Neural cell (in vitro differentiated cells): ENCODE measurements at regions not wholly inside any gene's neighbourhood (a gene's known extent, or its start where the extent isn't known, plus 50 kb on each side); places are given as distances from the start of the nearest gene placed in this dataset.

Experiments
- MXI1 ChIP-seq: fragments of 450-650 bp; conservative IDR thresholded peaks from 2 replicates; pipeline ENCODE4 v1.6.1; 2014; ENCODE audit warnings: antibody characterized with exemption, mild to moderate bottlenecking; ENCODE audit not compliant: poor library complexity, severe bottlenecking
- RAD21 ChIP-seq: fragments of 450-650 bp; conservative IDR thresholded peaks from 2 replicates; pipeline ENCODE4 v1.6.1; 2014; ENCODE audit warnings: antibody characterized with exemption, mild to moderate bottlenecking, moderate library complexity
- TF ChIP-seq, protein P1 (sequence below): fragments of 450-650 bp; IDR thresholded peaks from 2 replicates; pipeline ENCODE4 v1.5.1; 2014; ENCODE audit warnings: antibody characterized with exemption, mild to moderate bottlenecking, moderate library complexity; ENCODE audit not compliant: poor library complexity, severe bottlenecking

DNA sequence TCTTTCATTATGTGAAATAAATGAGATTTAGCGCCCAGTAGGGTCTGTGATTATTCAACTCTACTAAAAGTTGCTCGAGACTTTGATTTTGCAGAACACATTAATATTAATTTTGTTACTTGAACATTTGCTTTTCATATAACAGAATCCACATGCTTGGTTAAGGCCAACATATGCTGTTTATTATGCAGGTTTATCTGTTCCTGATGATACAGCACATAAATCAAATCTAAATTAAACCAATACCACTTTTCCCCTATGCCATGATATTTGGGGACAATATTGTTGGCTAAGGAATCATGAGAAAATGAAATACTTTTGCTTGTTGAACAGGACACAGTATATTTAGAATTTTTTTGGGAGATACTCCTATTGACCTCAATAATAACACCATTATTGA lies 291.1 kb downstream of the USP25 start:
- TF ChIP-seq, protein P1, sequence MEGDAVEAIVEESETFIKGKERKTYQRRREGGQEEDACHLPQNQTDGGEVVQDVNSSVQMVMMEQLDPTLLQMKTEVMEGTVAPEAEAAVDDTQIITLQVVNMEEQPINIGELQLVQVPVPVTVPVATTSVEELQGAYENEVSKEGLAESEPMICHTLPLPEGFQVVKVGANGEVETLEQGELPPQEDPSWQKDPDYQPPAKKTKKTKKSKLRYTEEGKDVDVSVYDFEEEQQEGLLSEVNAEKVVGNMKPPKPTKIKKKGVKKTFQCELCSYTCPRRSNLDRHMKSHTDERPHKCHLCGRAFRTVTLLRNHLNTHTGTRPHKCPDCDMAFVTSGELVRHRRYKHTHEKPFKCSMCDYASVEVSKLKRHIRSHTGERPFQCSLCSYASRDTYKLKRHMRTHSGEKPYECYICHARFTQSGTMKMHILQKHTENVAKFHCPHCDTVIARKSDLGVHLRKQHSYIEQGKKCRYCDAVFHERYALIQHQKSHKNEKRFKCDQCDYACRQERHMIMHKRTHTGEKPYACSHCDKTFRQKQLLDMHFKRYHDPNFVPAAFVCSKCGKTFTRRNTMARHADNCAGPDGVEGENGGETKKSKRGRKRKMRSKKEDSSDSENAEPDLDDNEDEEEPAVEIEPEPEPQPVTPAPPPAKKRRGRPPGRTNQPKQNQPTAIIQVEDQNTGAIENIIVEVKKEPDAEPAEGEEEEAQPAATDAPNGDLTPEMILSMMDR, result no peak
- TF ChIP-seq RAD21, result no peak
- TF ChIP-seq MXI1, result no peak
